Endothelial cell of umbilical vein (primary cell): ENCODE measurements at regions not wholly inside any gene's neighbourhood (a gene's known extent, or its start where the extent isn't known, plus 50 kb on each side); places are given as distances from the start of the nearest gene placed in this dataset.

ENCODE experiments used
- BruUV-seq: library from RNA; stranded (reverse); fragments of 400-500 nt; replicated peaks from 2 replicates; lab custom pipeline; 2021; lab: Mats Ljungman, UMichigan
- CTCF ChIA-PET: fragments of 300-600, 350-600 bp; sonication (Branson Sonifier 250); formaldehyde crosslinking; loops from one replicate; lab custom pipeline; 2021; ENCODE audit warnings: antibody characterized with exemption, inconsistent platforms; lab: Charles Lee
- POLR2A ChIA-PET: fragments of 300-600, 350-600 bp; sonication (Branson Sonifier 250); formaldehyde crosslinking; loops from one replicate; lab custom pipeline; 2021; ENCODE audit warnings: antibody characterized with exemption, inconsistent platforms; lab: Charles Lee
- DNase-seq: peaks from one replicate; pipeline ENCODE4 v3.0.0-alpha.2; 2011; ENCODE audit warnings: low read depth, low spot score
- FAIRE-seq: peaks from 2 replicates; lab custom pipeline; 2011; peaks lifted over from hg19 to GRCh38; lab: Jason Lieb, UNC
- H2AFZ ChIP-seq: 2 replicates; pipeline ENCODE4 v1.6.0; 2012; ENCODE audit warnings: low read depth, low read length, control low read depth, inconsistent platforms
- H3K27ac ChIP-seq: 2 replicates; pipeline ENCODE4 v1.5.1; 2011; ENCODE audit warnings: low read depth, mild to moderate bottlenecking, control low read depth, low read length, moderate library complexity; ENCODE audit not compliant: insufficient read depth
- H3K27me3 ChIP-seq, 2 experiments: 2 replicates each; pipeline versions ENCODE4 v1.6.0 to v1.6.1; 2011; ENCODE audit warnings: low read length in 2 of 2, mixed read lengths in 1 of 2; ENCODE audit not compliant: control insufficient read depth in 2 of 2, insufficient read depth in 2 of 2
- H3K36me3 ChIP-seq, 2 experiments: 2 replicates in 1 of 2; 3 replicates in 1 of 2; pipeline ENCODE4 v1.5.1; 2011; ENCODE audit warnings: low read length in 2 of 2, mild to moderate bottlenecking in 1 of 2, moderate library complexity in 1 of 2; ENCODE audit not compliant: control insufficient read depth in 2 of 2, insufficient read depth in 2 of 2; ENCODE audit errors: extremely low read depth in 1 of 2
- H3K4me1 ChIP-seq: 3 replicates; pipeline ENCODE4 v1.5.1; 2011; ENCODE audit warnings: mild to moderate bottlenecking, low read length; ENCODE audit not compliant: control insufficient read depth, insufficient read depth; ENCODE audit errors: extremely low read depth
- H3K4me2 ChIP-seq: 2 replicates; pipeline ENCODE4 v1.6.1; 2011; ENCODE audit warnings: low read length, control low read depth, mixed read lengths; ENCODE audit not compliant: insufficient read depth
- H3K4me3 ChIP-seq, 3 experiments: fragments of 200-600 bp in 1 of 3; sonication (generic), shearing (Covaris generic) in 1 of 3; replicated peaks in 1 of 3; 2 replicates each; pipeline ENCODE4 v1.5.1; 2011 to 2016; ENCODE audit warnings: control low read depth in 3 of 3, low read length in 3 of 3, mild to moderate bottlenecking in 2 of 3, inconsistent platforms in 1 of 3, low read depth in 1 of 3, moderate library complexity in 1 of 3; ENCODE audit not compliant: insufficient read depth in 1 of 3
- H3K79me2 ChIP-seq: 2 replicates; pipeline ENCODE4 v1.6.0; 2012; ENCODE audit warnings: low read length, inconsistent platforms; ENCODE audit not compliant: control insufficient read depth, insufficient read depth
- H3K9ac ChIP-seq: replicated peaks from 2 replicates; pipeline ENCODE3; 2011; ENCODE audit warnings: low read length, control low read depth; ENCODE audit not compliant: insufficient read depth; ENCODE audit errors: extremely low read depth
- H3K9me1 ChIP-seq: replicated peaks from 3 replicates; pipeline ENCODE4 v1.6.0; 2011; ENCODE audit warnings: mild to moderate bottlenecking, low read length; ENCODE audit not compliant: control insufficient read depth, insufficient read depth; ENCODE audit errors: extremely low read depth
- H3K9me3 ChIP-seq: replicated peaks from 2 replicates; pipeline ENCODE4 v1.5.1; 2012; ENCODE audit warnings: low read length, inconsistent platforms; ENCODE audit not compliant: control insufficient read depth, insufficient read depth
- H4K20me1 ChIP-seq: replicated peaks from 2 replicates; pipeline ENCODE3; 2011; ENCODE audit warnings: mild to moderate bottlenecking, low read length; ENCODE audit not compliant: control insufficient read depth, insufficient read depth; ENCODE audit errors: extremely low read depth
- EZH2 ChIP-seq: IDR thresholded peaks from 2 replicates; pipeline ENCODE4 v1.6.1; 2012; ENCODE audit warnings: borderline replicate concordance, low read depth, mild to moderate bottlenecking, moderate library complexity, low read length, inconsistent platforms; ENCODE audit not compliant: severe bottlenecking
- FOS ChIP-seq: IDR thresholded peaks from 2 replicates; pipeline ENCODE4 v1.6.1; 2011; ENCODE audit warnings: mild to moderate bottlenecking, low read length, moderate library complexity, borderline replicate concordance; ENCODE audit not compliant: insufficient read depth
- GATA2 ChIP-seq: IDR thresholded peaks from 2 replicates; pipeline ENCODE4 v1.7.0; 2011; ENCODE audit warnings: low read depth, mild to moderate bottlenecking, moderate library complexity, mixed read lengths, low read length; ENCODE audit not compliant: insufficient read length, insufficient read depth
- JUN ChIP-seq: IDR thresholded peaks from 2 replicates; pipeline ENCODE4 v1.6.1; 2011; ENCODE audit warnings: borderline replicate concordance, low read depth; ENCODE audit not compliant: insufficient read length, insufficient read depth
- MYC ChIP-seq: IDR thresholded peaks from one replicate; pipeline ENCODE4 v1.6.1; 2011; ENCODE audit warnings: mild to moderate bottlenecking, low read depth, low read length
- POLR2A ChIP-seq: IDR thresholded peaks from 2 replicates; pipeline ENCODE4 v1.6.1; 2012; ENCODE audit warnings: low read depth, mild to moderate bottlenecking, control low read depth, low read length
- POLR2AphosphoS5 ChIP-seq: IDR thresholded peaks from 2 replicates; pipeline ENCODE4 v1.6.1; 2012; ENCODE audit warnings: low read depth, mild to moderate bottlenecking, control low read depth, low read length, moderate library complexity; ENCODE audit not compliant: insufficient read depth
- dilution Hi-C: fragments of 300-500 bp; cut with MboI; formaldehyde crosslinking; loops from one replicate; pipeline ENCODE4 v1.15.0; 2019; ENCODE audit warnings: low sequenced_read_pairs; ENCODE audit not compliant: extremely low pct_ligation_motif_present
- intact Hi-C: fragments of 100-400 bp; cut with micrococcal nuclease; formaldehyde crosslinking; loops from one replicate; pipeline ENCODE4 v1.10.0; 2022
- TF ChIP-seq, protein P1 (sequence below): IDR thresholded peaks from 2 replicates; pipeline ENCODE4 v1.6.1; 2011; ENCODE audit not compliant: insufficient read depth, insufficient read length
- TF ChIP-seq, protein P2 (sequence below), 2 donors: IDR thresholded peaks; 1 replicate in 1 of 2; 2 replicates in 1 of 2; pipeline ENCODE4 v1.5.1; 2011; ENCODE audit warnings: low read length in 2 of 2, mild to moderate bottlenecking in 2 of 2, moderate library complexity in 2 of 2, control low read depth in 1 of 2, inconsistent platforms in 1 of 2, low read depth in 1 of 2; ENCODE audit not compliant: insufficient read depth in 1 of 2; ENCODE audit errors: extremely low read depth in 1 of 2

DNA sequence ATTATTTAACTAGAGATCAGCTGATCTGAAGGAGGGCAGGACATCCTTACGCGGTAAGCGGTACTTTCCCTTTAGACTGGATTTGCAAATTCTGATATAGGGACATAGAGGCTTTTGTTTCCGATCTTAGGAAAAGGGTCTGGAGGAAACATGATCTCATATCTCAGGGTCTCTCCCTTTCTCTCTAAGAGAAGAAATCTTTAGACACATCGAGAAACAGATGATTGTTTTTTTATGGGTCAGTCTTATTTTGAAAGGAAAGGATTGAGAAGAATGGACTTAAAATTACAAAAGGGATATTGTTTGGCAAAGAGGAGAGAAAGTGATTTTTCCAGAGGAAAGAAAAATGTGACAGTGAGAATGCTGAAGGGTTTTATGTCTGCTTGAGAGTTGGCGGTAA, 83.9 kb upstream of the OGFRL1 start:
- Histone ChIP-seq H3K79me2 (no peaks in the 10 kb centered on the region), H3K9ac (no peak overlapping the region), H3K4me2 (no peak overlapping the region), H3K9me3 (no peaks in the 10 kb centered on the region), H2AFZ (no peak overlapping the region), H3K9me1 (no peaks in the 10 kb centered on the region), H3K27ac (no peak overlapping the region), H3K4me1 (no peaks in the 10 kb centered on the region), H3K36me3 (no peaks in the 10 kb centered on the region), H4K20me1 (no peaks in the 10 kb centered on the region), H3K27me3 (no peaks in the 10 kb centered on the region), H3K4me3 (no peak overlapping the region)
- DNase-seq (no peak), FAIRE-seq (no peak)
- CTCF ChIA-PET: interaction anchor here (1.7 kb wide), 1 partner anchor 14 kb away, joined by 5 read pairs; no protein-coding TSS in a partner anchor
- TF ChIP-seq, protein P1, sequence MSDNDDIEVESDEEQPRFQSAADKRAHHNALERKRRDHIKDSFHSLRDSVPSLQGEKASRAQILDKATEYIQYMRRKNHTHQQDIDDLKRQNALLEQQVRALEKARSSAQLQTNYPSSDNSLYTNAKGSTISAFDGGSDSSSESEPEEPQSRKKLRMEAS: no peak
- dilution Hi-C loops (no loop called here), intact Hi-C loops (no loop called here)
- POLR2A ChIA-PET: no interaction called here
- BruUV-seq: no TSS peak

DNA sequence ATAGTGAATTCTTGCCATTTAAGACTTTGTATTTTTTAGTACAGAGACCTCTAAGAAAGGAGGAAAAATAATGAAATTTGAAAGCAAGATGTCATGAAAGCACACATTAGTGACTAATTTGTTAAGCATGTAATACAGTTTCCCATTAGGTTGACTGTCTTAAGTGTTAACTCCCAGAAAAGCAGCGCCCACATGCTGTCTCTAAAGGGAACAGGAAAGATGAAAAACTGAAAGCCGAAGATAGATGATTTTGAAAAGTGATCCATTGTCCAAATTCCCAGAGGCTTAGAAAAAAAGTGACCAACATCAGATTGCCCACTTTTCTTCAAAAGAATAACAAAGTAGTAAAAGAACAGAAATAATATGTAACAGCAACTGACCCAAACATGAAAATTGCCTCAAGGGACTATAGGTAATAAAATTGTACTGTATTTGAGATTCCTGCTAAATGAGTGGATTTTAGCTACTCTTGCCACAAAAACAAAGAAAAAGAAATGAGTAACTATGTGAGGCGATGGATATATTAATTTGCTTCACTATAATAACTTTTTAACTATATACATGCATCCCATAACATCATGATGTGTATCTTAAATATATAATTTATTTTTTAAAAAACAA, 83.2 kb upstream of the OGFRL1 start:
- no peak overlapping the region for H3K4me3 ChIP-seq
- H3K9me3 ChIP-seq: no peaks in the 10 kb centered on the region
- no peak for TF ChIP-seq POLR2AphosphoS5
- no peak for TF ChIP-seq GATA2
- TF ChIP-seq POLR2A: no peak
- TF ChIP-seq MYC: no peak
- TF ChIP-seq EZH2: no peak
- TF ChIP-seq JUN: no peak
- TF ChIP-seq FOS: no peak
- TF ChIP-seq, protein P2, sequence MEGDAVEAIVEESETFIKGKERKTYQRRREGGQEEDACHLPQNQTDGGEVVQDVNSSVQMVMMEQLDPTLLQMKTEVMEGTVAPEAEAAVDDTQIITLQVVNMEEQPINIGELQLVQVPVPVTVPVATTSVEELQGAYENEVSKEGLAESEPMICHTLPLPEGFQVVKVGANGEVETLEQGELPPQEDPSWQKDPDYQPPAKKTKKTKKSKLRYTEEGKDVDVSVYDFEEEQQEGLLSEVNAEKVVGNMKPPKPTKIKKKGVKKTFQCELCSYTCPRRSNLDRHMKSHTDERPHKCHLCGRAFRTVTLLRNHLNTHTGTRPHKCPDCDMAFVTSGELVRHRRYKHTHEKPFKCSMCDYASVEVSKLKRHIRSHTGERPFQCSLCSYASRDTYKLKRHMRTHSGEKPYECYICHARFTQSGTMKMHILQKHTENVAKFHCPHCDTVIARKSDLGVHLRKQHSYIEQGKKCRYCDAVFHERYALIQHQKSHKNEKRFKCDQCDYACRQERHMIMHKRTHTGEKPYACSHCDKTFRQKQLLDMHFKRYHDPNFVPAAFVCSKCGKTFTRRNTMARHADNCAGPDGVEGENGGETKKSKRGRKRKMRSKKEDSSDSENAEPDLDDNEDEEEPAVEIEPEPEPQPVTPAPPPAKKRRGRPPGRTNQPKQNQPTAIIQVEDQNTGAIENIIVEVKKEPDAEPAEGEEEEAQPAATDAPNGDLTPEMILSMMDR (IDR thresholded peaks at IDR 0.05; ENCODE audit: extremely low read depth in 1 of 2, insufficient read depth in 1 of 2, low read depth in 1 of 2, low read length in 2 of 2): no peak
- TF ChIP-seq, protein P1: no peak
- POLR2A ChIA-PET: no interaction called here
- no peaks in the 10 kb centered on the region for H3K4me1 ChIP-seq
- H2AFZ ChIP-seq: no peak overlapping the region
- dilution Hi-C loops: no loop called here
- FAIRE-seq (no peak), DNase-seq (no peak)
- H3K4me2 ChIP-seq: no peak overlapping the region
- no peaks in the 10 kb centered on the region for H3K79me2 ChIP-seq
- H3K9ac ChIP-seq: no peak overlapping the region
- no TSS peak for BruUV-seq
- no peaks in the 10 kb centered on the region for H4K20me1 ChIP-seq
- no peak overlapping the region for H3K27ac ChIP-seq
- intact Hi-C loops: no loop called here
- no peaks in the 10 kb centered on the region for H3K36me3 ChIP-seq
- H3K9me1 ChIP-seq: no peaks in the 10 kb centered on the region
- no peaks in the 10 kb centered on the region for H3K27me3 ChIP-seq
- CTCF ChIA-PET: interaction anchor here (1.0 to 1.7 kb wide), 2 partner anchors 15 to 83 kb away, joined by 3 to 5 read pairs; partner anchors contain the start of gene OGFRL1
